Stimulated activated effector memory CD8-positive, alpha-beta T cell treated with anti-CD3 and anti-CD28 coated beads, Interleukin-12 subunit alpha, Interleukin-12 subunit beta, amount 100 ng/mL, for 72 hours (primary cell): ENCODE measurements at regions not wholly inside any gene's neighbourhood (a gene's known extent, or its start where the extent isn't known, plus 50 kb on each side); places are given as distances from the start of the nearest gene placed in this dataset.

Experiments used
- ATAC-seq: fragments of 150-1000 bp; cut with Tn5 transposase; 2 replicates; pipeline ENCODE4 v1.10.0; 2021
- DNase-seq, 2 donors: peaks; one replicate each; pipeline ENCODE4 v3.0.0; 2021 to 2022; ENCODE audit warnings: low spot score in 2 of 2
- H3K27ac Mint-ChIP-seq: one replicate; pipeline ENCODE4 v1.8.0; 2022; ENCODE audit warnings: mild to moderate bottlenecking, mixed read lengths
- H3K36me3 Mint-ChIP-seq: one replicate; pipeline ENCODE4 v1.8.0; 2022; ENCODE audit warnings: mild to moderate bottlenecking, mixed read lengths
- H3K4me1 Mint-ChIP-seq: one replicate; pipeline ENCODE4 v1.8.0; 2022; ENCODE audit warnings: mixed read lengths
- H3K4me3 Mint-ChIP-seq: one replicate; pipeline ENCODE4 v1.8.0; 2022; ENCODE audit warnings: mild to moderate bottlenecking, mixed read lengths
- H3K9me3 Mint-ChIP-seq: one replicate; pipeline ENCODE4 v1.8.0; 2022; ENCODE audit warnings: mixed read lengths

- H3K27ac Mint-ChIP-seq, result no peak overlapping the region
- no peaks in the 10 kb centered on the region for H3K4me1 Mint-ChIP-seq
- ATAC-seq, result no peak
- H3K4me3 Mint-ChIP-seq, result no peak overlapping the region
- H3K9me3 Mint-ChIP-seq, result peaks cover 5% of the 10 kb centered on the region
- H3K36me3 Mint-ChIP-seq, result no peaks in the 10 kb centered on the region
- no peak for DNase-seq
These were observed 252.1 kb upstream of the CCNG1 start for GRCh38 chr5:163185315-163185714.

GRCh38 chr5:163189023-163189553, 248.3 kb upstream of the CCNG1 start:
- Mint-ChIP-seq H3K36me3 (no peaks in the 10 kb centered on the region), H3K4me3 (no peak overlapping the region), H3K4me1 (no peaks in the 10 kb centered on the region), H3K27ac (no peak overlapping the region), H3K9me3 (no peaks in the 10 kb centered on the region)
- ATAC-seq (no peak), DNase-seq (no peak)

GRCh38 chr5:163190283-163190682, 247.1 kb upstream of the CCNG1 start:
- H3K36me3 Mint-ChIP-seq, result no peaks in the 10 kb centered on the region
- no peaks in the 10 kb centered on the region for H3K4me1 Mint-ChIP-seq
- H3K27ac Mint-ChIP-seq, result no peak overlapping the region
- H3K4me3 Mint-ChIP-seq, result no peak overlapping the region
- H3K9me3 Mint-ChIP-seq, result peaks cover 8% of the 10 kb centered on the region
- ATAC-seq (no peak), DNase-seq (no peak)

GRCh38 chr5:163190784-163191183, 246.6 kb upstream of the CCNG1 start:
- no peak for DNase-seq
- Mint-ChIP-seq H3K36me3 (no peaks in the 10 kb centered on the region), H3K9me3 (peaks cover 8% of the 10 kb centered on the region), H3K4me1 (no peaks in the 10 kb centered on the region), H3K27ac (no peak overlapping the region), H3K4me3 (no peak overlapping the region)
- ATAC-seq, result no peak

- Mint-ChIP-seq H3K36me3 (no peaks in the 10 kb centered on the region), H3K27ac (no peak overlapping the region), H3K9me3 (peaks cover 8% of the 10 kb centered on the region), H3K4me3 (no peak overlapping the region), H3K4me1 (no peaks in the 10 kb centered on the region)
- DNase-seq (no peak), ATAC-seq (no peak)
These were observed 243.5 kb upstream of the CCNG1 start for GRCh38 chr5:163193886-163194285.

GRCh38 chr5:163205645-163206044, 231.8 kb upstream of the CCNG1 start:
- H3K36me3 Mint-ChIP-seq, result no peaks in the 10 kb centered on the region
- DNase-seq, result no peak
- H3K4me1 Mint-ChIP-seq, result no peaks in the 10 kb centered on the region
- H3K4me3 Mint-ChIP-seq, result no peak overlapping the region
- no peak for ATAC-seq
- peaks cover 14% of the 10 kb centered on the region for H3K9me3 Mint-ChIP-seq
- H3K27ac Mint-ChIP-seq, result no peak overlapping the region

- H3K36me3 Mint-ChIP-seq, result no peaks in the 10 kb centered on the region
- no peak overlapping the region for H3K4me3 Mint-ChIP-seq
- peaks cover 5% of the 10 kb centered on the region for H3K9me3 Mint-ChIP-seq
- no peaks in the 10 kb centered on the region for H3K4me1 Mint-ChIP-seq
- no peak for ATAC-seq
- no peak for DNase-seq
- no peak overlapping the region for H3K27ac Mint-ChIP-seq
These were observed 215.8 kb upstream of the CCNG1 start for GRCh38 chr5:163221581-163221980.

- no peak for ATAC-seq
- no peaks in the 10 kb centered on the region for H3K4me1 Mint-ChIP-seq
- no peak overlapping the region for H3K27ac Mint-ChIP-seq
- DNase-seq, result no peak
- H3K4me3 Mint-ChIP-seq, result no peak overlapping the region
- peaks cover 5% of the 10 kb centered on the region for H3K9me3 Mint-ChIP-seq
- H3K36me3 Mint-ChIP-seq, result no peaks in the 10 kb centered on the region
These were observed 214.4 kb upstream of the CCNG1 start for GRCh38 chr5:163222982-163223381.

- no peak overlapping the region for H3K27ac Mint-ChIP-seq
- peaks cover 6% of the 10 kb centered on the region for H3K36me3 Mint-ChIP-seq
- H3K4me1 Mint-ChIP-seq, result no peaks in the 10 kb centered on the region
- no peak overlapping the region for H3K4me3 Mint-ChIP-seq
- peaks cover 5% of the 10 kb centered on the region for H3K9me3 Mint-ChIP-seq
- ATAC-seq, result no peak
- no peak for DNase-seq
These were observed 192.9 kb upstream of the CCNG1 start for GRCh38 chr5:163244445-163244987.

- H3K36me3 Mint-ChIP-seq, result peaks cover 6% of the 10 kb centered on the region
- ATAC-seq, result no peak
- DNase-seq, result no peak
- peaks cover 5% of the 10 kb centered on the region for H3K9me3 Mint-ChIP-seq
- no peak overlapping the region for H3K4me3 Mint-ChIP-seq
- no peak overlapping the region for H3K27ac Mint-ChIP-seq
- no peaks in the 10 kb centered on the region for H3K4me1 Mint-ChIP-seq
These were observed 191.8 kb upstream of the CCNG1 start for GRCh38 chr5:163245584-163245983.

- DNase-seq, result no peak
- peaks cover 8% of the 10 kb centered on the region for H3K9me3 Mint-ChIP-seq
- H3K4me1 Mint-ChIP-seq, result no peaks in the 10 kb centered on the region
- ATAC-seq, result no peak
- H3K27ac Mint-ChIP-seq, result no peak overlapping the region
- no peak overlapping the region for H3K4me3 Mint-ChIP-seq
- peaks cover 6% of the 10 kb centered on the region for H3K36me3 Mint-ChIP-seq
These were observed 189.1 kb upstream of the CCNG1 start for GRCh38 chr5:163248333-163248732.

- Mint-ChIP-seq H3K4me3 (no peak overlapping the region), H3K36me3 (peaks cover 6% of the 10 kb centered on the region), H3K9me3 (peaks cover 8% of the 10 kb centered on the region), H3K4me1 (no peaks in the 10 kb centered on the region), H3K27ac (no peak overlapping the region)
- no peak for DNase-seq
- ATAC-seq, result no peak
These were observed 188.5 kb upstream of the CCNG1 start for GRCh38 chr5:163248871-163249270.

GRCh38 chr5:163252950-163253349, 184.4 kb upstream of the CCNG1 start:
- no peaks in the 10 kb centered on the region for H3K36me3 Mint-ChIP-seq
- no peak overlapping the region for H3K4me3 Mint-ChIP-seq
- H3K9me3 Mint-ChIP-seq, result peaks cover 3% of the 10 kb centered on the region
- no peak overlapping the region for H3K27ac Mint-ChIP-seq
- no peak for ATAC-seq
- H3K4me1 Mint-ChIP-seq, result no peaks in the 10 kb centered on the region
- DNase-seq, result no peak

- Mint-ChIP-seq H3K36me3 (no peaks in the 10 kb centered on the region), H3K4me1 (no peaks in the 10 kb centered on the region), H3K9me3 (no peaks in the 10 kb centered on the region), H3K27ac (no peak overlapping the region), H3K4me3 (no peak overlapping the region)
- no peak for ATAC-seq
- DNase-seq, result no peak
These were observed 177.9 kb upstream of the CCNG1 start for GRCh38 chr5:163259495-163259894.

GRCh38 chr5:163260471-163260870, 176.9 kb upstream of the CCNG1 start:
- ATAC-seq, result no peak
- Mint-ChIP-seq H3K4me3 (no peak overlapping the region), H3K4me1 (no peaks in the 10 kb centered on the region)

GRCh38 chr5:163260961-163261360, 176.4 kb upstream of the CCNG1 start:
- no peaks in the 10 kb centered on the region for H3K4me1 Mint-ChIP-seq
- no peak overlapping the region for H3K27ac Mint-ChIP-seq
- H3K9me3 Mint-ChIP-seq, result peaks cover 3% of the 10 kb centered on the region
- ATAC-seq (no peak), DNase-seq (no peak)
- no peaks in the 10 kb centered on the region for H3K36me3 Mint-ChIP-seq
- H3K4me3 Mint-ChIP-seq, result no peak overlapping the region

More at GRCh38 chr5:163260471-163260870, 176.9 kb upstream of the CCNG1 start:
- H3K27ac Mint-ChIP-seq, result no peak overlapping the region
- H3K36me3 Mint-ChIP-seq, result no peaks in the 10 kb centered on the region
- peaks cover 1% of the 10 kb centered on the region for H3K9me3 Mint-ChIP-seq
- DNase-seq, result no peak
